ENCODE measurements at regions not wholly inside any gene's neighbourhood (a gene's known extent, or its start where the extent isn't known, plus 50 kb on each side); places are given as distances from the start of the nearest gene placed in this dataset.
"Not testable (repeated sequence)": the region's sequence is repeated elsewhere in the genome, so short reads cannot be mapped to it uniquely, and the experiment has no call there.

GRCh38 chr5:159682623-159683022 is 233.7 kb upstream of the ADRA1B start:
- DNase-seq (ENCODE audit: low spot score), result no peak
- ATAC-seq (ENCODE audit: low FRiP score), result no peak
- TF ChIP-seq CTCF (IDR thresholded peaks at IDR 0.05), result no peak

GRCh38 chr5:159687892-159688291 is 228.4 kb upstream of the ADRA1B start:
- not testable (repeated sequence) for ATAC-seq (ENCODE audit: low FRiP score); DNase-seq (ENCODE audit: low spot score)

GRCh38 chr5:159695741-159696294 is 220.5 kb upstream of the ADRA1B start:
- ATAC-seq (ENCODE audit: low FRiP score) (no peak), DNase-seq (ENCODE audit: low spot score) (no peak)
- no peak for TF ChIP-seq CTCF (IDR thresholded peaks at IDR 0.05)

GRCh38 chr5:159697530-159697929 is 218.8 kb upstream of the ADRA1B start:
- ATAC-seq (ENCODE audit: low FRiP score) (no peak), DNase-seq (ENCODE audit: low spot score) (no peak)
- TF ChIP-seq CTCF (IDR thresholded peaks at IDR 0.05), result no peak

GRCh38 chr5:159698322-159698721 is 218.0 kb upstream of the ADRA1B start:
- TF ChIP-seq CTCF (IDR thresholded peaks at IDR 0.05), result no peak
- ATAC-seq (ENCODE audit: low FRiP score) (no peak), DNase-seq (ENCODE audit: low spot score) (no peak)

- TF ChIP-seq CTCF (IDR thresholded peaks at IDR 0.05), result no peak
- no peak for DNase-seq (ENCODE audit: low spot score)
- no peak for ATAC-seq (ENCODE audit: low FRiP score)
Observed at GRCh38 chr5:159700016-159700415, 216.3 kb upstream of the ADRA1B start.

GRCh38 chr5:159702301-159702700 is 214.0 kb upstream of the ADRA1B start:
- DNase-seq (ENCODE audit: low spot score) (no peak), ATAC-seq (ENCODE audit: low FRiP score) (no peak)
- no peak for TF ChIP-seq CTCF (IDR thresholded peaks at IDR 0.05)

- no peak for DNase-seq (ENCODE audit: low spot score)
- TF ChIP-seq CTCF (IDR thresholded peaks at IDR 0.05), result no peak
- no peak for ATAC-seq (ENCODE audit: low FRiP score)
Observed at GRCh38 chr5:159702826-159703225, 213.5 kb upstream of the ADRA1B start.
